GM19351 (cell line): ENCODE measurements at regions not wholly inside any gene's neighbourhood (a gene's known extent, or its start where the extent isn't known, plus 50 kb on each side); places are given as distances from the start of the nearest gene placed in this dataset.
"Not testable (repeated sequence)": the region's sequence is repeated elsewhere in the genome, so short reads cannot be mapped to it uniquely, and the experiment has no call there.

Source experiments
- ATAC-seq: cut with Tn5 transposase; IDR thresholded peaks from one replicate; pipeline ENCODE4 v1.9.1; 2021; ENCODE audit warnings: mild to moderate bottlenecking, moderate library complexity; ENCODE audit not compliant: unreplicated experiment

GRCh38 chr3:34411596-34411995 lies 613.2 kb downstream of the PDCD6IP start:
- no peak for ATAC-seq

- ATAC-seq: no peak
Measured at GRCh38 chr3:34419801-34420200, 621.4 kb downstream of the PDCD6IP start.

GRCh38 chr3:34421762-34422161 lies 623.3 kb downstream of the PDCD6IP start:
- ATAC-seq: no peak

- no peak for ATAC-seq
Measured at GRCh38 chr3:34439796-34440195, 641.4 kb downstream of the PDCD6IP start.

- no peak for ATAC-seq
Measured at GRCh38 chr3:34444137-34444536, 645.7 kb downstream of the PDCD6IP start.

- ATAC-seq: no peak
Measured at GRCh38 chr3:34449305-34449704, 650.9 kb downstream of the PDCD6IP start.

GRCh38 chr3:34463414-34463813 lies 665.0 kb downstream of the PDCD6IP start:
- ATAC-seq: no peak

GRCh38 chr3:34464646-34465045 lies 666.2 kb downstream of the PDCD6IP start:
- ATAC-seq: no peak

- ATAC-seq: no peak
Measured at GRCh38 chr3:34475851-34476250, 677.4 kb downstream of the PDCD6IP start.

- no peak for ATAC-seq
Measured at GRCh38 chr3:34483311-34483887, 685.0 kb downstream of the PDCD6IP start.

GRCh38 chr3:34504366-34504765 lies 705.9 kb downstream of the PDCD6IP start:
- no peak for ATAC-seq

GRCh38 chr3:34504775-34505174 lies 706.3 kb downstream of the PDCD6IP start:
- no peak for ATAC-seq

GRCh38 chr3:34508732-34509131 lies 710.3 kb downstream of the PDCD6IP start:
- ATAC-seq: no peak

GRCh38 chr3:34511891-34512290 lies 713.5 kb downstream of the PDCD6IP start:
- no peak for ATAC-seq

- ATAC-seq: not testable (repeated sequence)
Measured at GRCh38 chr3:34519008-34519407, 720.6 kb downstream of the PDCD6IP start.

- no peak for ATAC-seq
Measured at GRCh38 chr3:34531156-34531555, 732.7 kb downstream of the PDCD6IP start.

GRCh38 chr3:34533451-34533850 lies 735.0 kb downstream of the PDCD6IP start:
- no peak for ATAC-seq

GRCh38 chr3:34534013-34534412 lies 735.6 kb downstream of the PDCD6IP start:
- ATAC-seq: no peak

- ATAC-seq: no peak
Measured at GRCh38 chr3:34544136-34544535, 745.7 kb downstream of the PDCD6IP start.

GRCh38 chr3:34547297-34547920 lies 749.0 kb downstream of the PDCD6IP start:
- ATAC-seq: no peak

GRCh38 chr3:34567266-34567665 lies 768.8 kb downstream of the PDCD6IP start:
- ATAC-seq: no peak

- ATAC-seq: no peak
Measured at GRCh38 chr3:34568766-34569165, 770.3 kb downstream of the PDCD6IP start.

GRCh38 chr3:34569437-34569836 lies 771.0 kb downstream of the PDCD6IP start:
- ATAC-seq: no peak
